ENCODE measurements at regions not wholly inside any gene's neighbourhood (a gene's known extent, or its start where the extent isn't known, plus 50 kb on each side); places are given as distances from the start of the nearest gene placed in this dataset.

- H3K27me3 ChIP-seq, result no peaks in the 10 kb centered on the region
- no peak overlapping the region for H3K4me3 ChIP-seq
- H3K4me1 ChIP-seq, result no peaks in the 10 kb centered on the region
- H3K27ac ChIP-seq, result no peak overlapping the region
- TF ChIP-seq CTCF (IDR thresholded peaks at IDR 0.05), result no peak
- no peak for DNase-seq
- intact Hi-C loops (cut with DNase I; ENCODE audit: low total_unique reads), result no loop called here
- H3K36me3 ChIP-seq, result no peaks in the 10 kb centered on the region
- no peaks in the 10 kb centered on the region for H3K9me3 ChIP-seq
Measured at GRCh38 chr6:153595903-153596302, 443.1 kb upstream of the OPRM1 start.

GRCh38 chr6:153594871-153595270, 444.2 kb upstream of the OPRM1 start:
- intact Hi-C loops (cut with DNase I; ENCODE audit: low total_unique reads), result no loop called here

GRCh38 chr6:153591159-153591558, 447.9 kb upstream of the OPRM1 start:
- H3K4me3 ChIP-seq, result no peak overlapping the region
- no peaks in the 10 kb centered on the region for H3K4me1 ChIP-seq
- no peak overlapping the region for H3K27ac ChIP-seq
- no peaks in the 10 kb centered on the region for H3K9me3 ChIP-seq
- TF ChIP-seq CTCF (IDR thresholded peaks at IDR 0.05), result no peak
- H3K36me3 ChIP-seq, result no peaks in the 10 kb centered on the region
- DNase-seq, result no peak
- intact Hi-C loops (cut with DNase I; ENCODE audit: low total_unique reads), result no loop called here
- no peaks in the 10 kb centered on the region for H3K27me3 ChIP-seq

More at GRCh38 chr6:153594871-153595270, 444.2 kb upstream of the OPRM1 start:
- no peaks in the 10 kb centered on the region for H3K36me3 ChIP-seq
- H3K9me3 ChIP-seq, result no peaks in the 10 kb centered on the region
- no peak for TF ChIP-seq CTCF (IDR thresholded peaks at IDR 0.05)
- no peak overlapping the region for H3K4me3 ChIP-seq
- H3K27me3 ChIP-seq, result no peaks in the 10 kb centered on the region
- no peak overlapping the region for H3K27ac ChIP-seq
- DNase-seq, result no peak
- H3K4me1 ChIP-seq, result no peaks in the 10 kb centered on the region

- Histone ChIP-seq H3K36me3 (no peaks in the 10 kb centered on the region), H3K27ac (no peak overlapping the region), H3K27me3 (no peaks in the 10 kb centered on the region), H3K9me3 (no peaks in the 10 kb centered on the region), H3K4me1 (no peaks in the 10 kb centered on the region), H3K4me3 (no peak overlapping the region)
- no peak for DNase-seq
- TF ChIP-seq CTCF (IDR thresholded peaks at IDR 0.05), result no peak
- intact Hi-C loops (cut with DNase I; ENCODE audit: low total_unique reads), result no loop called here
Measured at GRCh38 chr6:153590411-153590810, 448.6 kb upstream of the OPRM1 start.

DNA sequence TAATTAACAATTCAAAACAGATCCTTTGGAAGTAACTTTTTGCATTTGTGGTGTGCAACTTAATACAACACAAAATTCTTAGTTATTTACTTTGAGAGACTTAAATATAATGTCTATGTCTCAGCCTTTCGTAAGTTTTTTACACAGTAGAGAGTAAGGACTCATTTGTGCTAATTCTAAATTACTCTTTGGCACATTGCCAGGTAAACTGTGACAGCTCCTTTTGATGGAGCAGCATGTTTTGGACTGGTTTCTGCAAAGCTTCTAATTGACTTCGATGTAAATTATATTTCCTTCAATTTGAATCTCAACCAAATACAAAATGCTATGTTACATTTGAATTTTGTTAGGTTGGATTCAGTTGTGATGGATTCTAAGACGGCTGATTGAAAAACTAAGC, 450.7 kb upstream of the OPRM1 start:
- no peak for TF ChIP-seq CTCF (IDR thresholded peaks at IDR 0.05)
- no peak for DNase-seq
- no peak overlapping the region for H3K4me3 ChIP-seq
- H3K4me1 ChIP-seq, result no peaks in the 10 kb centered on the region
- H3K27ac ChIP-seq, result no peak overlapping the region
- intact Hi-C loops (cut with DNase I; ENCODE audit: low total_unique reads), result no loop called here
- no peaks in the 10 kb centered on the region for H3K9me3 ChIP-seq
- H3K36me3 ChIP-seq, result no peaks in the 10 kb centered on the region
- H3K27me3 ChIP-seq, result no peaks in the 10 kb centered on the region

DNA sequence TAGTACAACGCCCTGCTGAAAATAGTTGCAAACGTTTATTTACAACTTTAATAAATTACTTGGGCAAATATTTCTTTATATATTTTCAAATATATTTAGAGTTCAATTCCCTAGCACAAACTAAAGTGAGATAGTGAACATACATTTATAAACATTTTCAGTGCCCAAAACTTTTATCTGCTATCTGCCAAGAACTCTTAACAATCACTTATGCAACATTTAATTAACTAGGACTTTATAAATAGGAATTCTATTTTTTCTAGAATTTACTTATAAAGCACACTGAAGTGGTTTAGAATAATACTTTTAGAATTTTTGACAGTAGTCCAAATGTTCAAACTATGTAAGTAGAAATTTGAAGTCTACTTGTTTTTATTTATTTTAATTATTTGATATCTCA, 452.6 kb upstream of the RGS17 start:
- Histone ChIP-seq H3K36me3 (no peaks in the 10 kb centered on the region), H3K27me3 (no peaks in the 10 kb centered on the region), H3K4me3 (no peak overlapping the region), H3K9me3 (no peaks in the 10 kb centered on the region), H3K4me1 (no peaks in the 10 kb centered on the region), H3K27ac (no peak overlapping the region)
- DNase-seq, result no peak
- intact Hi-C loops (cut with DNase I; ENCODE audit: low total_unique reads), result no loop called here
- no peak for TF ChIP-seq CTCF (IDR thresholded peaks at IDR 0.05)
